ENCODE measurements at regions not wholly inside any gene's neighbourhood (a gene's known extent, or its start where the extent isn't known, plus 50 kb on each side); places are given as distances from the start of the nearest gene placed in this dataset.

DNA sequence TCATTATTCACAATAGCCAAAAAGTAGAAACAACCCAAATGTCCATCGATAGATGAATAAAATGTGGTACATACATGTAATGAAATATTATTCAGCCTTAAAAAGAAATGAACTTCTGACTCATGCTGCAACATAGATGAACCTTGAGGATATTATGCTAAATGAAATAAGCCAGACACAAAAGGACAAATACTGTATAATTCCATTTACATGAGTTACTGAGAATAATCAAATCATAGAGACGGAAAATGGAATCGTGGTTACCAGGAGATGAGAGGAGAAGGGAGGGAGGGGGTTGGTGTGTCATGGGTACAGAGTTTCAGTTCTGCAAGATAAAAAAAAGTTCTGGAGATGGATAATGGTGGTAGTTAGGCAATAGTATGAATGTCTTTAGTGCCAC is 184.1 kb downstream of the PSMG1 start:
- TF ChIP-seq, protein P1, sequence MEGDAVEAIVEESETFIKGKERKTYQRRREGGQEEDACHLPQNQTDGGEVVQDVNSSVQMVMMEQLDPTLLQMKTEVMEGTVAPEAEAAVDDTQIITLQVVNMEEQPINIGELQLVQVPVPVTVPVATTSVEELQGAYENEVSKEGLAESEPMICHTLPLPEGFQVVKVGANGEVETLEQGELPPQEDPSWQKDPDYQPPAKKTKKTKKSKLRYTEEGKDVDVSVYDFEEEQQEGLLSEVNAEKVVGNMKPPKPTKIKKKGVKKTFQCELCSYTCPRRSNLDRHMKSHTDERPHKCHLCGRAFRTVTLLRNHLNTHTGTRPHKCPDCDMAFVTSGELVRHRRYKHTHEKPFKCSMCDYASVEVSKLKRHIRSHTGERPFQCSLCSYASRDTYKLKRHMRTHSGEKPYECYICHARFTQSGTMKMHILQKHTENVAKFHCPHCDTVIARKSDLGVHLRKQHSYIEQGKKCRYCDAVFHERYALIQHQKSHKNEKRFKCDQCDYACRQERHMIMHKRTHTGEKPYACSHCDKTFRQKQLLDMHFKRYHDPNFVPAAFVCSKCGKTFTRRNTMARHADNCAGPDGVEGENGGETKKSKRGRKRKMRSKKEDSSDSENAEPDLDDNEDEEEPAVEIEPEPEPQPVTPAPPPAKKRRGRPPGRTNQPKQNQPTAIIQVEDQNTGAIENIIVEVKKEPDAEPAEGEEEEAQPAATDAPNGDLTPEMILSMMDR (IDR thresholded peaks at IDR 0.05; ENCODE audit: poor library complexity): no peak
- TF ChIP-seq EZH2phosphoT487 (IDR thresholded peaks at IDR 0.05; ENCODE audit: low read depth, severe bottlenecking, unreplicated experiment) (no peak), EZH2 (IDR thresholded peaks at IDR 0.05; ENCODE audit: borderline replicate concordance) (no peak)
